H1 (cell line): ENCODE measurements at regions not wholly inside any gene's neighbourhood (a gene's known extent, or its start where the extent isn't known, plus 50 kb on each side); places are given as distances from the start of the nearest gene placed in this dataset.

ENCODE experiments used
- CTCF ChIA-PET: fragments of 300-600 bp; sonication (Branson Sonifier 250); formaldehyde crosslinking; loops from one replicate; lab custom pipeline; 2021; ENCODE audit not compliant: partially characterized antibody; lab: Charles Lee
- POLR2A ChIA-PET: fragments of 300-600 bp; sonication (Branson Sonifier 250); formaldehyde crosslinking; loops from one replicate; lab custom pipeline; 2021; ENCODE audit warnings: inconsistent platforms; ENCODE audit not compliant: partially characterized antibody; lab: Charles Lee
- DNase-seq, 2 experiments: peaks; one replicate each; pipeline versions ENCODE4 v3.0.0 to v3.0.0-alpha.2; 2010 to 2022; ENCODE audit warnings: low spot score in 2 of 2, low read depth in 1 of 2, mixed read lengths in 1 of 2
- FAIRE-seq: peaks from 2 replicates; lab custom pipeline; 2011; peaks lifted over from hg19 to GRCh38; lab: Jason Lieb, UNC
- H2AFZ ChIP-seq: 2 replicates; pipeline ENCODE4 v1.8.1; 2012; ENCODE audit warnings: low read length, inconsistent platforms
- H2AK5ac ChIP-seq: 2 replicates; pipeline ENCODE4 v1.6.1; 2013; ENCODE audit warnings: low read depth, low read length
- H2BK120ac ChIP-seq: replicated peaks from 2 replicates; pipeline ENCODE3; 2013; ENCODE audit warnings: low read depth, low read length, inconsistent platforms
- H2BK12ac ChIP-seq: 2 replicates; pipeline ENCODE4 v1.6.1; 2013; ENCODE audit warnings: low read depth, low read length
- H2BK15ac ChIP-seq: 2 replicates; pipeline ENCODE4 v1.6.1; 2013; ENCODE audit warnings: low read length
- H2BK20ac ChIP-seq: 2 replicates; pipeline ENCODE4 v1.6.1; 2013; ENCODE audit warnings: low read length
- H2BK5ac ChIP-seq: 2 replicates; pipeline ENCODE4 v1.6.1; 2013; ENCODE audit warnings: low read depth, low read length
- H3K14ac ChIP-seq: 2 replicates; pipeline ENCODE4 v1.6.1; 2013; ENCODE audit warnings: inconsistent platforms; ENCODE audit not compliant: insufficient read length
- H3K18ac ChIP-seq: 2 replicates; pipeline ENCODE4 v1.6.1; 2013; ENCODE audit warnings: low read length; ENCODE audit errors: extremely low read depth
- H3K23ac ChIP-seq: 2 replicates; pipeline ENCODE4 v1.6.1; 2013; ENCODE audit warnings: inconsistent platforms; ENCODE audit not compliant: insufficient read length
- H3K23me2 ChIP-seq: 2 replicates; pipeline ENCODE4 v1.6.1; 2013; ENCODE audit warnings: low read depth, low read length
- H3K27ac ChIP-seq: 2 replicates; pipeline ENCODE4 v1.6.1; 2011; ENCODE audit warnings: low read depth, low read length, inconsistent platforms
- H3K27me3 ChIP-seq, 4 experiments: replicated peaks in 1 of 4; 1 replicate in 1 of 4; 2 replicates in 3 of 4; pipeline versions ENCODE4 v1.6.1 to v1.8.1; 2011 to 2013; ENCODE audit warnings: low read length in 3 of 4, mild to moderate bottlenecking in 3 of 4, inconsistent platforms in 2 of 4, mixed read lengths in 2 of 4, moderate library complexity in 1 of 4; ENCODE audit not compliant: control insufficient read depth in 3 of 4, insufficient read depth in 3 of 4; ENCODE audit errors: extremely low read depth in 1 of 4
- H3K36me3 ChIP-seq, 4 experiments: 2 replicates each; pipeline versions ENCODE4 v1.6.1 to v1.8.1; 2011 to 2013; ENCODE audit warnings: mild to moderate bottlenecking in 4 of 4, low read length in 3 of 4, moderate library complexity in 2 of 4, control low read depth in 1 of 4, inconsistent platforms in 1 of 4; ENCODE audit not compliant: insufficient read depth in 4 of 4, control insufficient read depth in 2 of 4
- H3K4ac ChIP-seq: replicated peaks from 2 replicates; pipeline ENCODE3; 2013; ENCODE audit warnings: low read length, low read depth, mixed read lengths, inconsistent platforms; ENCODE audit not compliant: insufficient read length
- H3K4me1 ChIP-seq, 4 experiments: replicated peaks in 1 of 4; 1 replicate in 1 of 4; 2 replicates in 3 of 4; pipeline versions ENCODE4 v1.6.1 to v1.8.1; 2011 to 2013; ENCODE audit warnings: low read length in 3 of 4, inconsistent platforms in 2 of 4, mixed read lengths in 1 of 4; ENCODE audit not compliant: insufficient read depth in 4 of 4, control insufficient read depth in 3 of 4
- H3K4me2 ChIP-seq, 2 experiments: 2 replicates each; pipeline versions ENCODE4 v1.6.1 to v1.8.1; 2011 to 2013; ENCODE audit warnings: low read depth in 2 of 2, low read length in 2 of 2, control low read depth in 1 of 2, inconsistent platforms in 1 of 2, mild to moderate bottlenecking in 1 of 2; ENCODE audit not compliant: insufficient read depth in 1 of 2
- H3K4me3 ChIP-seq, 4 experiments: fragments of 200-600, 300-600 bp in 1 of 4; sonication (generic), shearing (Covaris generic), sonication (Bioruptor Twin) in 1 of 4; 2 replicates each; pipeline versions ENCODE4 v1.5.1 to v1.8.1; 2011 to 2016; ENCODE audit warnings: low read length in 4 of 4, low read depth in 3 of 4, control low read depth in 2 of 4, inconsistent platforms in 2 of 4, mild to moderate bottlenecking in 2 of 4, mixed read lengths in 1 of 4, moderate library complexity in 1 of 4; ENCODE audit not compliant: insufficient read depth in 2 of 4; ENCODE audit errors: extremely low read depth in 1 of 4
- H3K56ac ChIP-seq: replicated peaks from 2 replicates; pipeline ENCODE3; 2013; ENCODE audit warnings: low read depth, mild to moderate bottlenecking, mixed read lengths, low read length, inconsistent platforms; ENCODE audit not compliant: insufficient read length
- H3K79me1 ChIP-seq: 2 replicates; pipeline ENCODE4 v1.6.1; 2013; ENCODE audit warnings: low read depth, low read length, control low read depth
- H3K79me2 ChIP-seq, 2 experiments: 2 replicates each; pipeline versions ENCODE4 v1.6.1 to v1.8.1; 2012 to 2013; ENCODE audit warnings: low read length in 2 of 2, mild to moderate bottlenecking in 2 of 2, inconsistent platforms in 1 of 2; ENCODE audit not compliant: insufficient read depth in 2 of 2, control insufficient read depth in 1 of 2
- H3K9ac ChIP-seq, 4 experiments: replicated peaks in 1 of 4; 1 replicate in 1 of 4; 2 replicates in 3 of 4; pipeline versions ENCODE4 v1.6.1 to v1.8.1; 2011 to 2013; ENCODE audit warnings: low read depth in 3 of 4, low read length in 3 of 4, control low read depth in 2 of 4, mild to moderate bottlenecking in 2 of 4, moderate library complexity in 2 of 4, inconsistent platforms in 1 of 4; ENCODE audit errors: extremely low read depth in 1 of 4
- H3K9me3 ChIP-seq, 2 experiments: 2 replicates each; pipeline versions ENCODE4 v1.6.1 to v1.8.1; 2012 to 2013; ENCODE audit warnings: mild to moderate bottlenecking in 2 of 2, moderate library complexity in 2 of 2, control low read depth in 1 of 2, inconsistent platforms in 1 of 2, low read depth in 1 of 2, low read length in 1 of 2, mixed read lengths in 1 of 2; ENCODE audit not compliant: insufficient read depth in 2 of 2
- H4K20me1 ChIP-seq, 2 experiments: replicated peaks in 1 of 2; 2 replicates each; pipeline versions ENCODE3 to v1.8.1; 2011 to 2013; ENCODE audit warnings: inconsistent platforms in 2 of 2, low read length in 2 of 2, mild to moderate bottlenecking in 1 of 2; ENCODE audit not compliant: insufficient read depth in 2 of 2, control insufficient read depth in 1 of 2
- H4K5ac ChIP-seq: 2 replicates; pipeline ENCODE4 v1.6.1; 2013; ENCODE audit warnings: low read length, low read depth, mixed read lengths, inconsistent platforms; ENCODE audit not compliant: insufficient read length
- H4K8ac ChIP-seq: 2 replicates; pipeline ENCODE4 v1.8.0; 2013; ENCODE audit warnings: mild to moderate bottlenecking, moderate library complexity, low read length, inconsistent platforms; ENCODE audit not compliant: insufficient read depth; ENCODE audit errors: extremely low read depth
- H4K91ac ChIP-seq: replicated peaks from 2 replicates; pipeline ENCODE3; 2013; ENCODE audit warnings: low read length, mixed read lengths, inconsistent platforms; ENCODE audit not compliant: insufficient read length
- KDM1A ChIP-seq: fragments of 200-600, 300-600 bp; sonication (generic); IDR thresholded peaks from 2 replicates; pipeline ENCODE4 v1.7.1; 2016; ENCODE audit warnings: mild to moderate bottlenecking, low read length, borderline replicate concordance
- KDM4A ChIP-seq: IDR thresholded peaks from one replicate; pipeline ENCODE4 v1.7.1; 2012; ENCODE audit warnings: low read depth, mild to moderate bottlenecking, moderate library complexity, low read length, inconsistent platforms; ENCODE audit not compliant: severe bottlenecking
- NANOG ChIP-seq: IDR thresholded peaks from 2 replicates; pipeline ENCODE4 v1.6.1; 2011; ENCODE audit warnings: low read length, low read depth, mild to moderate bottlenecking, inconsistent platforms; ENCODE audit not compliant: insufficient read depth, poor library complexity, severe bottlenecking
- PHF8 ChIP-seq: fragments of 200-600 bp; sonication (generic); conservative IDR thresholded peaks from 2 replicates; pipeline ENCODE4 v1.7.1; 2012; ENCODE audit warnings: low read depth, mild to moderate bottlenecking, inconsistent platforms, low read length, moderate library complexity

DNA sequence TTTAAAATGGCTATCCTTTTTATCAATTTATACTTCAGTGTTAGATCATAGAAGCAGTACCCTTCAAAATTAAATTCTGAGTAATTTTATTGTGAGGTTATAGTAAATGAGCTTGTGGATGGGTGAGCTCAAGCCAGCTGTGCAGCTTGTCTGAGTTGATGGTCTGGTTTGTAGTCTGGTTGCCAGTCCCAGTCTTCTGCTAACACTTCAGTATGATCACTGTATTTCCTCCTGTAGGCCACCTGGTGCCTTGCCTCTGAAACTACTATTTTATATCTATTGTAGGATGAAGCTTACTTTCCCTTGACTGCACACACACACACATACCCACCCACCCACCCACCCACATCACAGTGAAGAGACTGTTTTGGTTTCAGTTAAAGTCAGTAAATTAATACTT lies 496.4 kb downstream of the PCNX1 start:
- Histone ChIP-seq H2BK5ac (no peak overlapping the region), H4K20me1 (no peaks in the 10 kb centered on the region), H3K79me1 (no peaks in the 10 kb centered on the region; the same call in 1 of the 2 replicates), H2BK12ac (no peak overlapping the region), H3K4me2 (no peak overlapping the region), H3K23me2 (no peaks in the 10 kb centered on the region; the same call in 1 of the 2 replicates), H3K18ac (no peak overlapping the region), H3K36me3 (no peaks in the 10 kb centered on the region), H4K5ac (no peak overlapping the region), H3K79me2 (peaks cover 0 to 68% of the 10 kb centered on the region in 2 experiments; a peak in 3 of 4 replicates), H3K27ac (no peak overlapping the region), H3K4me1 (peaks cover 0 to 5% (median 2%) of the 10 kb centered on the region in 4 experiments; a peak in 3 of 7 replicates), H3K27me3 (no peaks in the 10 kb centered on the region), H2BK20ac (no peak overlapping the region), H2BK15ac (no peak overlapping the region), H2BK120ac (no peak overlapping the region), H3K4me3 (no peak overlapping the region), H3K23ac (no peak overlapping the region), H4K91ac (no peak overlapping the region), H3K56ac (no peak overlapping the region), H2AFZ (no peak overlapping the region), H3K9ac (no peak overlapping the region), H2AK5ac (no peak overlapping the region), H3K4ac (no peak overlapping the region), H4K8ac (no peak overlapping the region), H3K14ac (no peak overlapping the region), H3K9me3 (no peaks in the 10 kb centered on the region)
- ChIA-PET POLR2A (interaction anchor here (0.7 kb wide), 1 partner anchor 501 kb away, joined by 3 read pairs; no protein-coding TSS in a partner anchor), CTCF (interaction anchor here (0.7 to 2.8 kb wide), 6 partner anchors 10 to 257 kb away, joined by 3 to 20 read pairs (median 4); no protein-coding TSS in a partner anchor)
- TF ChIP-seq KDM4A (no peak), KDM1A (no peak), PHF8 (no peak), NANOG (no peak)
- DNase-seq (no peak), FAIRE-seq (no peak)
